Nephron (organoid): ENCODE measurements at regions not wholly inside any gene's neighbourhood (a gene's known extent, or its start where the extent isn't known, plus 50 kb on each side); places are given as distances from the start of the nearest gene placed in this dataset.
A peak's percentile ranks its signal among the peaks of the same experiment; 100 is the strongest.

Experiments used
- H3K27ac Mint-ChIP-seq, 3 experiments: 2 replicates each; pipeline ENCODE4 v1.8.0; 2020; ENCODE audit warnings: mixed read lengths in 3 of 3, mild to moderate bottlenecking in 2 of 3, moderate library complexity in 1 of 3
- H3K27me3 Mint-ChIP-seq: 2 replicates; pipeline ENCODE4 v1.8.0; 2021; ENCODE audit warnings: low read depth, mild to moderate bottlenecking, moderate library complexity, mixed read lengths
- H3K36me3 Mint-ChIP-seq: 2 replicates; pipeline ENCODE4 v1.8.0; 2020; ENCODE audit warnings: low read depth, mixed read lengths
- H3K4me1 Mint-ChIP-seq: 2 replicates; pipeline ENCODE4 v1.8.0; 2020; ENCODE audit warnings: mixed read lengths
- H3K4me3 Mint-ChIP-seq, 3 experiments: 2 replicates each; pipeline ENCODE4 v1.8.0; 2020; ENCODE audit warnings: mild to moderate bottlenecking in 3 of 3, mixed read lengths in 3 of 3, moderate library complexity in 2 of 3
- H3K9me3 Mint-ChIP-seq: 2 replicates; pipeline ENCODE4 v1.8.0; 2020; ENCODE audit warnings: mixed read lengths
- CTCF ChIP-seq, 3 experiments: fragments of 200-600 bp; sonication (generic); IDR thresholded peaks; one replicate each; pipeline ENCODE4 v1.5.0; 2021; ENCODE audit warnings: antibody characterized with exemption in 3 of 3; ENCODE audit not compliant: unreplicated experiment in 3 of 3

- Mint-ChIP-seq H3K4me1 (peaks cover 9% of the 10 kb centered on the region), H3K36me3 (no peaks in the 10 kb centered on the region), H3K9me3 (no peaks in the 10 kb centered on the region), H3K4me3 (no peak overlapping the region), H3K27ac (peak overlapping the region; percentile 7 to 40 (median 14)), H3K27me3 (no peaks in the 10 kb centered on the region)
- TF ChIP-seq CTCF (IDR thresholded peaks at IDR 0.05; ENCODE audit: unreplicated experiment in 3 of 3), result no peak
Measured at GRCh38 chr5:128626536-128627090, 88.6 kb upstream of the FBN2 start.

- Mint-ChIP-seq H3K4me3 (no peak overlapping the region), H3K27me3 (no peaks in the 10 kb centered on the region), H3K36me3 (no peaks in the 10 kb centered on the region), H3K27ac (no peak overlapping the region), H3K4me1 (peaks cover 9% of the 10 kb centered on the region), H3K9me3 (no peaks in the 10 kb centered on the region)
- no peak for TF ChIP-seq CTCF (IDR thresholded peaks at IDR 0.05; ENCODE audit: unreplicated experiment in 3 of 3)
Measured at GRCh38 chr5:128627939-128628338, 89.9 kb upstream of the FBN2 start.

GRCh38 chr5:128629157-128629556 lies 91.1 kb upstream of the FBN2 start:
- TF ChIP-seq CTCF (IDR thresholded peaks at IDR 0.05; ENCODE audit: unreplicated experiment in 3 of 3), result no peak
- Mint-ChIP-seq H3K4me3 (no peak overlapping the region), H3K9me3 (no peaks in the 10 kb centered on the region), H3K27me3 (no peaks in the 10 kb centered on the region), H3K27ac (no peak overlapping the region), H3K36me3 (no peaks in the 10 kb centered on the region), H3K4me1 (peaks cover 9% of the 10 kb centered on the region)

GRCh38 chr5:128630121-128630520 lies 92.1 kb upstream of the FBN2 start:
- no peaks in the 10 kb centered on the region for H3K9me3 Mint-ChIP-seq
- peaks cover 9% of the 10 kb centered on the region for H3K4me1 Mint-ChIP-seq
- no peak overlapping the region for H3K27ac Mint-ChIP-seq
- no peak overlapping the region for H3K4me3 Mint-ChIP-seq
- TF ChIP-seq CTCF (IDR thresholded peaks at IDR 0.05; ENCODE audit: unreplicated experiment in 3 of 3), result no peak
- H3K27me3 Mint-ChIP-seq, result no peaks in the 10 kb centered on the region
- H3K36me3 Mint-ChIP-seq, result no peaks in the 10 kb centered on the region

GRCh38 chr5:128631771-128632170 lies 93.7 kb upstream of the FBN2 start:
- Mint-ChIP-seq H3K27me3 (no peaks in the 10 kb centered on the region), H3K36me3 (no peaks in the 10 kb centered on the region), H3K4me1 (peaks cover 3% of the 10 kb centered on the region), H3K9me3 (no peaks in the 10 kb centered on the region), H3K27ac (no peak overlapping the region), H3K4me3 (no peak overlapping the region)
- no peak for TF ChIP-seq CTCF (IDR thresholded peaks at IDR 0.05; ENCODE audit: unreplicated experiment in 3 of 3)

- no peaks in the 10 kb centered on the region for H3K27me3 Mint-ChIP-seq
- no peaks in the 10 kb centered on the region for H3K9me3 Mint-ChIP-seq
- H3K27ac Mint-ChIP-seq, result no peak overlapping the region
- TF ChIP-seq CTCF (IDR thresholded peaks at IDR 0.05; ENCODE audit: unreplicated experiment in 3 of 3), result no peak
- H3K36me3 Mint-ChIP-seq, result no peaks in the 10 kb centered on the region
- peaks cover 3% of the 10 kb centered on the region for H3K4me1 Mint-ChIP-seq
- H3K4me3 Mint-ChIP-seq, result no peak overlapping the region
Measured at GRCh38 chr5:128632264-128632663, 94.2 kb upstream of the FBN2 start.
